IPS DF 19.7 (cell line): ENCODE measurements at regions not wholly inside any gene's neighbourhood (a gene's known extent, or its start where the extent isn't known, plus 50 kb on each side); places are given as distances from the start of the nearest gene placed in this dataset.

ENCODE experiments used
- DNase-seq: peaks from one replicate; pipeline ENCODE4 v3.0.0-alpha.2; 2013; ENCODE audit warnings: low read depth, low spot score

GRCh38 chr4:124321364-124321763 lies 391.2 kb downstream of the ANKRD50 start:
- DNase-seq: no peak

DNA sequence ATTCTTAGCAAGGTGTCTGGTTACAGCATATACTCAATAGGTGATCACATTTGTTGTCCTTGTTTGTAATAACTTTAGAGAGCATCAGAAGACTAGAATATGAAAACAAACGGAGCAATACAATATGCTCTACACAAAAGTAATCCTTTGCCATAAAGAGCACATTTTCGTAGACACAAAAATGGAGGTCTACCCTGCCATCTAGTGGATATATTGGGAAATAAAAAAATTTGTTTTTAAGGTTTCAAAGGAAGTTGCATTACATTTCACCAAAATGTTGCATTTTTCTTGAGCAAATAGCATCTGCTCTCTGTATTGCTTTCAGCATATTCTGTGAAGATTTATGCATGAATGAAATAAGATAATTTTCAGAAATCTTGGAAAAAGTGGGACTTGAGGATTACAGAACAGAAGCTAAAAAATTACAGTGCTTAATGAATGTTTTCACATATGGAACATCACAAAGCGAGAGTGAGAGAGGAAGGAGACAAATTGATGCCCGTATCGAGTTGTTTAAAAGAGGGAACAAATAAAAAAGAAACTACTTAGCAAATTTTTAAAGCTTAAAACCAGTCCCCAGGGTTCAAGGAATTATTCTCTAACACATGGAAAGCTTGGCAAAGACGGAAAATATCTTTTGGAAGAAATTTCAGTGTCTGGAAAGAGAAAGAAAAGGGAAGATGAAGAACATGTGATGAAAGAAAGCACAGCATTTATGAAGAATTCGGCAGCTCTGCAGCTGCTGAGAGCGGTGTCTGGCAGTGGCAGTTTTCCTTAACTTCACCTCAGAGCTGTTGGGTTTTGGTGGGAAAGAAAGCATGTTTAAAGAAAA lies 390.1 kb downstream of the ANKRD50 start:
- no peak for DNase-seq

- no peak for DNase-seq
Observed at GRCh38 chr4:124325690-124326089, 386.8 kb downstream of the ANKRD50 start.

DNA sequence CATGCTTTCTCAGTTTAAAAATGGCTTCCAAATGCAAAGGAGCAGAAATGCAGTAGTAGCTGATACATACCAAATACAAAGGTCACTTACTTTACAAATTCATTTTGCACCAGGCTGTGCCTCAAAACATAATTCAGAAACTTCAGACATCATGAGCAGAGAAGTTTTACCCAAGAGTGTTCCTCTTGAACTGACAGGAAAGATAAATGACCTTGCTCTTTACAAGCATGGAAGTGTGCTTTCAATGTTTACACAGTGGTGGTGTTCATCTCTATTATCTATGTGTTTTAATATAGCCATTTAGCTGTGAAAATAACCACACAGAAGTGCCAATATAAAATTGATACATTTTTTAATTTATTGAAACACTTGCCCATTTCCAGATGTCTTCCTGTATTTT lies 383.4 kb downstream of the ANKRD50 start:
- DNase-seq: no peak

- DNase-seq: no peak
Observed at GRCh38 chr4:124330045-124330444, 382.5 kb downstream of the ANKRD50 start.

GRCh38 chr4:124331781-124332180 lies 380.8 kb downstream of the ANKRD50 start:
- DNase-seq: no peak

GRCh38 chr4:124333466-124333865 lies 379.1 kb downstream of the ANKRD50 start:
- DNase-seq: no peak

- DNase-seq: peak; percentile 30
Observed at GRCh38 chr4:124334119-124334518, 378.4 kb downstream of the ANKRD50 start.

DNA sequence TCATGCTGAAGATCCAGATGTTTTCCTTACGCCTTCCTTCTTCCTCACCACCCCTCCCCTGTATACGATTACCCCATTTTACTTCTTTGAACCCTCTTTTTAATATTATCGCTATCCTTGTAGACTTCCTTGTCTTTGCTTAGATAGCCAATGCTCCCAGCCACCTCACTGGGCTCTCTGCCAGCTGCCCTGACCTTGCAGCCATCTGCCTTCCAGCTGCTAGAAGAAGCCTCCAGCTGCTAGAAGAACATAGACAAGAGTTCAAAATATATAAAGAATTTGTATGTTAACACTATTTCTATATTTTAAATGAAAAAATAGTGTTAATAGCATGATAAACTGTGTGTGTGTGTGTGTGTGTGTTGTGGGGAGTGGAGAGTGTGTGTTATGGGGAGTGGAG lies 374.7 kb downstream of the ANKRD50 start:
- DNase-seq: no peak

DNA sequence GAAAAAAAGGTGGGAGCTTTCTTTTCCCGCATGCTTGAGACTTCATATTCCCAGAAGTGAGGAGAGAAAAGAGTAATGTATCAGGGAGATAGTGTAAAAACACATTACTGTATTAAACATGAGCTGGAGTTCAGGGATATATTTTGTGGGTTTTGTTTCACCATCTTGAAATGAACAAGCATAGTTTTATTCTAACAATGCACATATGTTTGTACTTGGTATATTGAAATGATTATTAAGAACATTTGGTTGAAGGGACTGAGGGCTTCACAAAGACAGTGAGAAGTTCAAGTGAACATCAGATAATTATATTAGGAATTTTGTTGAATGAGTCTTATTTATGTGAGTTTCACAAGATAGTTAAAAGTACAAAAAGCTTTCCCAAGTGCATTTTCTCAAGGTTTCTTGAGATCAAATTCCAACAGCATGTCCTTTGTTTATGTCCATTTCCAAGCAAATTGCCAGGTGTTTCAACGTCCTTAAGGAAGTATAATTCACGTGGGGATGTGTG lies 368.8 kb downstream of the ANKRD50 start:
- DNase-seq: no peak

- no peak for DNase-seq
Observed at GRCh38 chr4:124372916-124373315, 339.6 kb downstream of the ANKRD50 start.

GRCh38 chr4:124386163-124386562 lies 326.4 kb downstream of the ANKRD50 start:
- no peak for DNase-seq

DNA sequence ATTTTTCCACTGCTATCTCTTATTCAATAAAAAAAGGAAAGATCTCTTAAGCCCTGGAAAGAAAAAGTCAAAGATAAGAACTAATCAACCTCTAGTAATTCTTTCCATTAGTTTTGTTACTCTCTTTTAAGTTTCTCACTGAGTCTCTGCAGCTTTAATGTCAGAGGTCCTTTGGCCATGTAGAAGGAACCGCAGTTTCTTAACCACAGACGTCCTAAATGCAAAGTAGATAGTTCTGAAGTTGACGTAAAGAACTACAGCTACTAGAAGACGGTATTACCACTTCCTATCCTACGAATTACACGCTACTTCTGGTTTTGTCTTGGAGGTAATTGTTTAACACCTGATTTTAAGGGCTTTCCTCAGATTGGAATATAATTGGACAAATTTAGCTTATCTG lies 325.9 kb downstream of the ANKRD50 start:
- no peak for DNase-seq

GRCh38 chr4:124389591-124389990 lies 322.9 kb downstream of the ANKRD50 start:
- DNase-seq: no peak

DNA sequence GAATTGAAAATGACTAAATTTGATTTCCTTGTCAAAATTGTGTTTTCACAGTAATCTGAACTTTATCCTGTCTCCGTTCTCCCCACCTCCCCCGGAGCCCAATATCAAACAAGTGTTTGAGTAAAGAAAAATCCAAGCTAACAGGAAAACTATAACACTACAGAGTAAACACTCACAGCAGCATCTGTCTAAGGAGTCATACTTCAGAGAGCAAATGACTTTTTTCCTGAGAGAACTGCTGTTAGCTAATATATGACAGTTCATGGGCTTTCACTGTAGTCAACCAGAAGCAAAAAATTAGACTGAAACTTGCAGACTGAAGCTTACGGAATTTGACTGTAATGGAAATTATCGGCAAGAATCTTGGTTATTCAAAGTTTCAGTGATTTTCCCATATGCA lies 321.7 kb downstream of the ANKRD50 start:
- no peak for DNase-seq

- DNase-seq: no peak
Observed at GRCh38 chr4:124396333-124396732, 316.2 kb downstream of the ANKRD50 start.

GRCh38 chr4:124401606-124402005 lies 310.9 kb downstream of the ANKRD50 start:
- DNase-seq: no peak

GRCh38 chr4:124409044-124409443 lies 303.5 kb downstream of the ANKRD50 start:
- no peak for DNase-seq

- no peak for DNase-seq
Observed at GRCh38 chr4:124414276-124415040, 298.1 kb downstream of the ANKRD50 start.

DNA sequence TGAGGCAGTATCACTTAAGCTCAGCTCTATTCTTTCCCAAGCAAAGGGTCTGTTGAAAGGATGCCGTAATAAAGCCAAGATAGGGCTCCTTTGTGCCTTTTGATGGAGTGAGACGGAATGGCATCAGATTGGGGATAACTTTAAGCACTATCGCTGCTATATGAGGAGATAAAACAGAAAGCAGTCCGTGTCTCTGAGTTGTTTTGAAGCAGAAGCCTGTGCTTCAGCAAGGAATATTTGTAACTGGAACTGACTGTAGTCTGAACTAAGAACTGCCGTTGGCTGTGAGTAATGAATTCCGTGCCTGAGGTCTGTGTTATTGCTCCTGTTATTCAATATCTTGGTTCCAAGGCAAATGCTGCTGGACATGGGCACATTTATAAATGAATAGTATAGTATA lies 297.4 kb downstream of the ANKRD50 start:
- no peak for DNase-seq

GRCh38 chr4:124417371-124417770 lies 295.2 kb downstream of the ANKRD50 start:
- DNase-seq: no peak

- no peak for DNase-seq
Observed at GRCh38 chr4:124420166-124420695, 292.3 kb downstream of the ANKRD50 start.

DNA sequence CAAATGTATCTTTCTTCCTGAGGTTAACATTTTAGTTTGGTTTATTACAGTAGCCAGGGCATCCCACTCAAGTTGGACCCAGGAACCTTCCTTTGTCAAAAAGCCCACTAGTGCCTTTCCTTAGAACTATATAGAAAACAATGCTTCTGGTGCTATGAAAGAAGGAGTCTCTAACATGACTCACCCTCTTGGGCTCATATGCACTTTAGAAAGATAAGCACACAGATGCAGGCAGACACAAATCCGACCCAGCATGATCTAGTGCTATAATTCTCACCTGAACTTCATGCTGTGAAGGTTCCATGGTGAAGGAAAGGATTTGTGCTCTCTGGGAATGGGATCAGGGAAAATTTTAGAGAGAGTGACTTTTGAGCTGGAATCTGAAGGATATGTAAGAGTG lies 289.4 kb downstream of the ANKRD50 start:
- DNase-seq: no peak
